ENCODE measurements at regions not wholly inside any gene's neighbourhood (a gene's known extent, or its start where the extent isn't known, plus 50 kb on each side); places are given as distances from the start of the nearest gene placed in this dataset.

- no peaks in the 10 kb centered on the region for H3K4me1 ChIP-seq
- ATAC-seq (no peak), DNase-seq (no peak)
- no peaks in the 10 kb centered on the region for H3K27me3 ChIP-seq
- 74 to 75% methylated on average over 8 to 9 of the region's 9 CpGs for WGBS, 2 donors
- no peaks in the 10 kb centered on the region for H3K9me3 ChIP-seq
- no peak overlapping the region for H3K4me3 ChIP-seq
- H3K36me3 ChIP-seq (replicated peaks in 1 of 2; ENCODE audit: insufficient read depth in 1 of 2, low read depth in 2 of 2): no peaks in the 10 kb centered on the region
- intact Hi-C loops (cut with DNase I): no loop called here
- TF ChIP-seq CTCF (IDR thresholded peaks at IDR 0.05) (no peak), POLR2A (IDR thresholded peaks at IDR 0.05) (no peak)
- H3K27ac ChIP-seq: no peak overlapping the region
Observed at GRCh38 chr15:69805248-69805953, 292.3 kb downstream of the TLE3 start.

DNA sequence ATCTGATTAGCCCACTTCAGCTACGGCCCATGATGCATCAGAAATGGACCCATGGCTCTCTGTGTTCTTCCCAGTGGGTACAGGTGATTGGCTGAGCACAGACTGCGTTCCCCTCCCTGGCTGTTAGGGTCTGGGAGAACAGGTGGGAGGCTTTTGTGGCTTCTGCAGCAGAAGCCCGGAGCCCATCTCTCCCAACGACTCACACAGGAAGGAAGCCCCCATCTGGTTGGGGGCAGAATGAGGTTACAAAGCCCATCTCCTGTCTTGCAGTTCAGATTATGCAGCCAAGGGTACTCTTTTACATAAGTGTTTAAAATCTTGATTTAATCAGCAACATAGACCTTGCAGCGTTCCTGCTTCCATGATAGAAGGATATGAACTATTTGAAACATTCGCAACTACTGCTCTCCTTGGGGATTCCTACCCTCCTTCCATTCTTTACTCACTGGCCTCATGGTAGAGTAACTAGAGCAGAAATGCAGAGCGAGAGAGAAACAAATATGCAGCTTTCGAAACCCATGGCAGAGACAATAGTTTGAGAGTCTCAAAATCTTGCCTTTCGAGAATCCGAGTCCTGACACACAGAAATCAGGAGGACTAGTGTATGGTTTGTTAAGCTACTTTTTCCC, 291.3 kb downstream of the TLE3 start:
- TF ChIP-seq POLR2A (IDR thresholded peaks at IDR 0.05) (no peak), CTCF (IDR thresholded peaks at IDR 0.05) (no peak)
- no peak for ATAC-seq
- intact Hi-C loops (cut with DNase I): no loop called here
- WGBS, 2 donors: 79 to 81% methylated on average over 10 of the region's 10 CpGs
- H3K27ac ChIP-seq: no peak overlapping the region
- H3K4me3 ChIP-seq: no peak overlapping the region
- no peaks in the 10 kb centered on the region for H3K4me1 ChIP-seq
- DNase-seq: no peak
- H3K36me3 ChIP-seq (replicated peaks in 1 of 2; ENCODE audit: insufficient read depth in 1 of 2, low read depth in 2 of 2): no peaks in the 10 kb centered on the region
- H3K9me3 ChIP-seq: no peaks in the 10 kb centered on the region
- H3K27me3 ChIP-seq: no peaks in the 10 kb centered on the region

DNA sequence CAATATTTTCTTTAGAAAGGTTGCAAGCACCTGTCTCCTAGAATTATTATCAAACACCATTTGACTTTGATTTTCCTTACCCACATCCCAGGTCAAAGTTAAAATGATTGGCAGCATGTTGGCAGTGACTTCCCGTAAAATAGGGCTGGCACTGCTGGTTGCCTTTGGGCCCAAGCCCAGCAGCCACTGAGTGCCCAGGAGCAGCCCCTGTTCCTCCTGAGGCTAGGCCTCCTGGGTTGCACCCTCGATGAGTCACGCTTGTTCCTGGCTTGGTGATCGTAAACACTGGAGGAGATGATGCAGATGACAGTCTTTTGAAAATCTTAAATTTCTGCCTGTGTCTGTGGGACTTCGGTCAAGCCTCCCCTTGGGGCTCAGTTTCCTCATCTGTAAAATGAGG, 290.0 kb downstream of the TLE3 start:
- 59 to 60% methylated on average over 5 of the region's 5 CpGs for WGBS, 2 donors
- H3K27ac ChIP-seq: no peak overlapping the region
- no peak overlapping the region for H3K4me3 ChIP-seq
- no peaks in the 10 kb centered on the region for H3K9me3 ChIP-seq
- TF ChIP-seq POLR2A (IDR thresholded peaks at IDR 0.05): no peak
- TF ChIP-seq CTCF (IDR thresholded peaks at IDR 0.05): no peak
- ATAC-seq: no peak
- no peaks in the 10 kb centered on the region for H3K27me3 ChIP-seq
- H3K36me3 ChIP-seq (replicated peaks in 1 of 2; ENCODE audit: insufficient read depth in 1 of 2, low read depth in 2 of 2): no peaks in the 10 kb centered on the region
- H3K4me1 ChIP-seq: no peaks in the 10 kb centered on the region
- intact Hi-C loops (cut with DNase I): no loop called here
- peak in 1 of 4 donors; percentile 46 for DNase-seq

DNA sequence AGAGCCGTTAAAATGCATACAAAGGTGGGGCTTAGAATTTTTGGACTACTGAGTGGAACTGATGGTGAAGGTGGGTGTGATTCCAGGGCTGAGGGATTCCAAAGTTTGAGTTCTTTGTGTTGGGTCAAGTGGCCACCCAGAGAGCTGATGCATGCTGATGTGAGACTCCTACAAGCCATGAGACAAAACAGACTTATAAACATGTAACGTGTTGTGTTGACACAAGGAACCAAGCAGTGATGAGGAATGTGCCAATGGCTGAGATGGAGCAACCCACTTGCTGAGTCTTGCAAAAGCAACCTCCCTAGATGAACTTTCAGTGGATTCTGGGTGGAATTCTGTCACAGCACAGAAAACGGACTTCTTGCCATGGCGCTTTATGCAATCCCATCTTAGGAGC, 289.0 kb downstream of the TLE3 start:
- WGBS, 2 donors: 79 to 88% methylated on average over 4 of the region's 4 CpGs
- H3K27me3 ChIP-seq: no peaks in the 10 kb centered on the region
- intact Hi-C loops (cut with DNase I): no loop called here
- H3K36me3 ChIP-seq (replicated peaks in 1 of 2; ENCODE audit: insufficient read depth in 1 of 2, low read depth in 2 of 2): no peaks in the 10 kb centered on the region
- H3K4me3 ChIP-seq: no peak overlapping the region
- TF ChIP-seq POLR2A (IDR thresholded peaks at IDR 0.05): no peak
- DNase-seq (peak in 1 of 4 donors; percentile 19), ATAC-seq (no peak)
- H3K9me3 ChIP-seq: no peaks in the 10 kb centered on the region
- H3K4me1 ChIP-seq: no peaks in the 10 kb centered on the region
- H3K27ac ChIP-seq: no peak overlapping the region

DNA sequence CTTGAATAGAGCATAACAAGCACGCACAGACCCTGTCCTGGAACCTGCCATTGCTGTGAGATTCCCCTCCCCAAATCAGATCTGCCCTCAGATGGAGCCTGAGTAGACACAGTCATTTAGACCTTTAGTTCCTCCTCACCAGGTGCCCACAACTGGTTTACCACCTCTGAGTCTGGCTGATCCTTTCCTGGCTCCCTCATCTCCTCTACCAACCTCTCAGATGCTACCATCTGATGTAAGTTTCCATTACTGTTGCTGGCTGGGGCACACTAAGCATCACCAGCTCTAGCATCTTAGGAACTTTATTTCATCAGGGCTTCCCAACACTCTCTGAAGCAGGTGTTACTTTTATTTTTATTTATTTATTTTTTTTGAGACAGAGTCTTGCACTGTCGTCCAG, 288.3 kb downstream of the TLE3 start:
- no peak for TF ChIP-seq POLR2A (IDR thresholded peaks at IDR 0.05)
- TF ChIP-seq CTCF (IDR thresholded peaks at IDR 0.05): no peak
- no peak overlapping the region for H3K27ac ChIP-seq
- no peak for DNase-seq
- 74 to 89% methylated on average over 2 of the region's 2 CpGs for WGBS, 2 donors
- H3K36me3 ChIP-seq (replicated peaks in 1 of 2; ENCODE audit: insufficient read depth in 1 of 2, low read depth in 2 of 2): no peaks in the 10 kb centered on the region
- no peaks in the 10 kb centered on the region for H3K27me3 ChIP-seq
- intact Hi-C loops (cut with DNase I): no loop called here
- no peaks in the 10 kb centered on the region for H3K4me1 ChIP-seq
- ATAC-seq: no peak
- H3K4me3 ChIP-seq: no peak overlapping the region
- no peaks in the 10 kb centered on the region for H3K9me3 ChIP-seq
